ENCODE measurements at regions not wholly inside any gene's neighbourhood (a gene's known extent, or its start where the extent isn't known, plus 50 kb on each side); places are given as distances from the start of the nearest gene placed in this dataset.

DNA sequence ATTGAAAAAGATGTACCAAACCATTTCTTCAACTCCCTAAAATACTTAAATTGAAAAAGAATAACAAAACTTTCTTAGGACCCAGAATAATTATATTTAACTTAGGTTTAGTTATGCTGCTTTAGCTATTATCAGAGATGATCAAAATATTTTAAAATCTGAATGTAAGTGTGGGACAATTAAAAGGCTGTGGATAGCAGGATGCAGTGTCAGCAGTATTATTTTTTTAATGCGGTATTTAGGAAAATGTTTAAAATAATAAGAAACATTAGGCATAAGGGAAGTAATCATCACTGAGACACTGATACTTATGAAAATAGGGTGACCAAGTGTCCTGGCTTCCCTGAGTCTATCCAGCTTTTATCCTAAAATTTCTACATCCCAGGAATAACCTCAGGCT, 161.5 kb upstream of the PTCHD4 start:
- no peak for DNase-seq (ENCODE audit: low read depth, low spot score)

DNA sequence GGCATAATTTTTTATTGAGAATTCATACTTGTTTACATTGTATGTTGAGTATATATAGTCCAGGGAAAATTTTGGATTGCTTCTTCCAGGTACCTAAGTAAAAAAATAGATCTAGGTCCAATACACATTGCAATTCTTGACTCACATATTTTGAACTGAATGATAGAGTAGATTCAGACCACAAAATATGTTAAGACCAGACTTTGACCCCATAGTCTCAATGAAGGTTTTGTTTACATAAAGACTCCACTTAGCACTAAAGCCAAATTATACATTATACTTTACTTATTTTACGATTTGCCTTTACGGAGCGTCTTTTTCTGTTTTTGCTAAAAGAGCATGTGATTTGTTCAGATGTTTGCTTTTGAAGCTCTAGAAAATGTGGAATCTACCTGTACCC, 144.1 kb upstream of the PTCHD4 start:
- DNase-seq (ENCODE audit: low read depth, low spot score) = no peak

DNA sequence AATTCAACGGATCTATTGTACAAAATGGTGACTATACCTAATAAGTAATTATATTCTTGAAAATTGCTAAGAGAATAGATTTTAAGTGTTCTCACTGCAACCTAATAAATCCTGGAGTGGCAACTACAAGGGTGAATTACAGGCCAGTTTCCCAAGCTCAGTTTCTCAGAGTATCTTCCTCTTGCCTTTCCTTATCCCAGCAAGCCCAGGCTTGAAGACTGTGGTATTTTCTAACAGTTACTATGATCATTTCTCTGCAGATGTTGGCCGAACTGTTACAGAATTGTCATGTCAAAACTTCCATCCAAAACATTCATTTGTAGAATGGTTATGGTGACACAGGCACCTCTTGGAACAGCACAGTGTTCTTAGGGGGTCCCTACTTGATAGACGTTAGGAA, 138.1 kb upstream of the PTCHD4 start:
- DNase-seq (ENCODE audit: low read depth, low spot score) = no peak

DNA sequence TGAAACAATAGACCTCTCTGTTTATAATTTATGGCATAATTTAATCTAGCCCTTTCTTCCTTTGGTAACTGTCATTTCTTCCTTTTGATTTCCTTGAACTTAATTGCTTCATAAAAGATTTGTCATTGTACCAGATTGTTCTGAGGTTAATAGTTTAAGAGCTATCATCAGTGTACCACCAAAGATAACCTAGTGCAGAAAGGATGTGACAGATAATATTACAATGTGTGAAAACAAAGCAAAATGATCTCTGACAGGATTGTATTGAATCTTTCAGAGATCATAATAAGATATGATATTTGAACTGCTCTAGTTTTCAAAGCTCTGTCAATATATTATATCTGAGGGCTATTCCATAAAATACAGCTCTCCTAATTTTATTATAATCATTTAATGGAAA, 132.1 kb upstream of the PTCHD4 start:
- no peak for DNase-seq (ENCODE audit: low read depth, low spot score)

DNA sequence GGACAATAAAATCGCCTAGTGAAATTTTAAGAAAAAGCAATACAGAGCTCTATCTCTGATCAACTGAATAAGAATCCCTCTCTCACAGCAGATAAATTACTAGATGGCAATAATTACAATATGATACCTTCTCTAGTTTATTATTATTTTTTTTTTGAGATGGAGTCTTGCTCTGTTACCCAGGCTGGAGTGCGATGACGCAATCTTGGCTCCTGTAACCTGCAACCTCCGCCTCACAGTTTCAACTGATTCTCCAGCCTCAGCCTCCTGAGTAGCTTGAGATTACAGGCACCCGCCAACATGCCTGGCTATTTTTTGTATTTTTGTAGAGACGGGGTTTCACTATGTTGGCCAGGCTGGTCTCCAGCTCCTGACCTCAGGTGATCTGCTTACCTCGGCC, 129.3 kb upstream of the PTCHD4 start:
- DNase-seq (ENCODE audit: low read depth, low spot score) = no peak

DNA sequence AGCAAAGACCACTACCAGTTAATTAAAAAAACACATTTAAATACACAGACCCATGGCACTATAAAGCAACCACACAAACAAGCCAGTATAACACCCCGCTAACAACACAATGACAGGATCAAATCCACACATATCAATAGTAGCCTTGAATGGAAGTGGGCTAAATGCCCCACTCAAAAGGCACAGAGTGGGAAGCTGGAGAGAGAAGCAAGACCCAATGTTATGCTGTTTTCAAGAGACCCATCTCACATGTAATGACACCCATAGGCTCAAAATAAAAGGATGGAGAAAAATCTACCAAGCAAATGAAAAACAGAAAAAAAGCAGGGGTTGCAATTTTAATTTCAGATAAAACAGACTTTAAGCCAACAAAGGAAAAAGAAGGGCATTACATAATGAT, 125.4 kb upstream of the PTCHD4 start:
- no peak for DNase-seq (ENCODE audit: low read depth, low spot score)

DNA sequence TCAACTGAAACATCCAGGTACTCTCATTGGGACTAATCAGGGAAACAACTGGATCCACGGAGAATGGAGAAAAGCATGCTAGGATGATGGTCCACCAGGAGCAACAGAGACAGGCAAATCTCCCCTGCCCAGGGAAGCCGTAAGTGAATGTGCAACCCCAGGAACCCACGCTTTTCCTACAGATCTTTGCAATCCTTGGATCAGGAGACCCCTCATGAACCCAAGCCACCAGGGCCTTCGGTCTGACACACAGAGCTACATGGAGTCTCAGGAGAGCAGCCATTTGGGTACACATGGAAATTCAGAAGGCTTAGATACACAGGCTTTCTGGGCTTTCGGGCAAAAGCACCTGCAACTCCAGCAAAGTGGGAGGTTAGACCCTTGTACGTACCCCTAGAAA, 122.1 kb upstream of the PTCHD4 start:
- DNase-seq (ENCODE audit: low read depth, low spot score) = no peak

DNA sequence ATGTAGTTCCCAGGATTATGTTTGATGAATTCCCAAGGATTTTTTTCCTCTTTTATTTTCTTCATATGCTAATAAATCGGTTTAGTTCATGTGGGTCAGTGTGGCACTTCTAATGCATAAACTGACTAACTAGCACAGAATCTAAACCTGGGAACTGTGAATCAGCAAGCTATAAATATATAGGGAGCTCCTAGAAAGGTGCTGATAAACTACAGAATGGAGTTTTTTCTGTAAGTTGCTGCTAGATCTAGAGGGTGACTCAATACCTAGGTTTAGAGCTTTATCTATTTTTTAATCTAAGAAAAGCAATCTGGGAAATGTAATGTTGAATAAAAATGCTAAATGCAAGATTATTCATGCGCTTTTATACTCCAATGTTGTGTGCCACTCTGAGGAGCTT, 118.8 kb upstream of the PTCHD4 start:
- DNase-seq (ENCODE audit: low read depth, low spot score) = no peak

DNA sequence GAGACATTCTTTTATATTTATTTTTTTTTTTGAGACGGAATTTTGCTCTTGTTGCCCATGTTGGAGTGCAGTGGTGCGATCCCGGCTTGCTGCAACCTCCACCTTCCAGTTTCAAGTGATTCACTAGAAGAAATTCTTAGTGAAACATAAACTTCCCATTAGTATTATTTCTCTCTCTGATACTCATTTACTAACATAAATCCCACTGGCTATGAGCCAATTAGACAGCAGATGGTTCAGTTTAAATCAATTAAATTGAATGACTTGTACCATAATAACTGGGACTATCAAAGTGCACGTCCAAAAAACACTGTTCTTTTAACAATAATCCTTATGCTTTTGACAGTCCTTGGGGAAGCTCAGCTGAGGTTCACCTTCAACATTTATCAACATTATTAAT, 111.2 kb upstream of the PTCHD4 start:
- no peak for DNase-seq (ENCODE audit: low read depth, low spot score)

DNA sequence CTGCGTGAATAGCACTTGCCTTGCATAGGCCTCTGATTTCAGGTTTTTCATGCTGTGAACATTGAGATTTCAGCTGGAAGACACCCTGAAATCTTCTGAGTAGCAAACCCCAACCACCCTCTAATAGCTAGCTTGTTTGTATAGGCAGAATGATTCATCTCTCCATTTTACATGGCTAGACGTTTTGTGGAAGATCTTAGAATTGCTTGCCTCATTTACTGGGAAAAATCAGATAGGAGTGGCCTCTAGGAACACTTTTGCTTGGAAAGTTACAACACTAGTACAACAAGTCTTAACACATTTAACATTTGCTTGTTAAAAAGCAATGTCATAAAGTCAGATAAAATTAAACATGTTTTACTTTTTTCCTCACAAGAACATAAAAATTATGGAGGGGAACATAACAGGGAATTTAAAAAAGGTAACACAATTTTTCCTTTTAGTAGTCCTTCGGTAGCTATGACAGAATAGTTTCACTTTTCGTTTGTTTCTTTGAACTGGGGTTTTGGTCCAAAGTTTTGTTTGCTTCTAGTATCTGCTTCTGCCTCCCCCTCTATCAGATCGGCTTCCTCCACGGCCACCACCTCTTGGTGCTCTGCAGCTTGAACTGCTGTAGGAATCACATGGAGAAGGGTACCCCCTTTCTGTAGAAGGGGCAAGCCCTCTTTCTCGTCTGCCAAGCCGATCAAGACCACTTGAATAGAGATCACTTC, 102.2 kb upstream of the PTCHD4 start:
- DNase-seq (ENCODE audit: low read depth, low spot score) = no peak

DNA sequence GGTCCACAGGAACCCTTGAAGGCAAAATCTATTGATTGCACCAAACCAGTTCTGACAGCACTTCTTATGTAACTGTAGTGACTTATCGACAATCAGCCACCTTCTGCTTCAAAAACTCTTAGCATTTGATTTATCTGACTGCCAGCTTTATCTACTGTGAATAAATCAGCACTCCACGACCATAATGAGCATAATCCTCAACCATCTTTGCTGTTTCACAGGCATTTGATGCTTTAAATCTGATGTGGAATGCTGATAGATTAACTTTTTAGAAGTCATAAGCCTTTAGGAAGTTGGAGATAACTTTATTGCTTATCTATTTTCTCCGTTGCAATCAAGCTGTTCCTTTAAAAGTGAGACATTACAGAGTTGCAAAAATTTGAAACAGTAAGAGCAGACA, 101.5 kb upstream of the PTCHD4 start:
- DNase-seq (ENCODE audit: low read depth, low spot score) = no peak

DNA sequence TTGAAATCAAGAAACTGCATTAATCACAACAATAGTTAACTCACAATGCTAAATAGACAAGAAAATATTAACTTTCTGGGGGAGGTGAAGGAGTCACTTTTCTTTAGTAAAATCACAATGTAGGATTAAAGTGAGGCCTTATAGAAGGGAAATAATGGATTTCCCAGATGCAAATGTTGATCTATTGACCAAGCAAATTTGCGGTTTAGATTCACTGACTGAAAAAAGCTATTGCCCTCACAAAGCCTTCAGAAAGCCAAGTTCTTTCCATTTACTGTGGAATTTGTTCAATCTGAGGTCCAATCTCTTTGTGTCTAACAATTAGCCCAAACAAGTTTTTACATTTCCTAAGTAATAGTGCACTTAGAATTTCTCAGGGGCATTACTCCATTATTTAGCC, 95.1 kb upstream of the PTCHD4 start:
- no peak for DNase-seq (ENCODE audit: low read depth, low spot score)

DNA sequence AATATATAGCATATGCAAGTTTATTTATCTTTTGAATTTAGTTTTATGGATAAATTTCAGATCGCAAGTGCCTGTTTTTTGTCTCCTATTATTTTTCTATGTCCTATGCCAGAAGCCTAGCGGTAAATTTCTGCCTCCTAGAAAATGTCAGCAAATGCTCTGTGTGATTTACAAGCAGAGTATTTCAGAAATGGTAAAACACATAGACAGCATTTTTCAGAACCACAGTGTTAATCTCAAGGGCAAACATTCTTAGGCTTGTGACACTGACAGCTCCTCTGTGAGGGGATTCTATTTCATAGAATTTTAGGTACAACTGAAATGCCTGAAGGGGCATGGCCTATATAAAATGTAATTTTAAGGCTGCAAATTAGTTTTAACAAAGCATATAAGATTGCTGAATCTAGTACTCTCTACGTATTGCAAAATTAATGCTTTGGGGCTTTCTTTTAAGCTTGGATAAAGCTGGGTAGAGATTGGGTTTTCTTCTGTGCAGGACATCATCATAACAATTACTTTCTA, 89.9 kb upstream of the PTCHD4 start:
- no peak for DNase-seq (ENCODE audit: low read depth, low spot score)

DNA sequence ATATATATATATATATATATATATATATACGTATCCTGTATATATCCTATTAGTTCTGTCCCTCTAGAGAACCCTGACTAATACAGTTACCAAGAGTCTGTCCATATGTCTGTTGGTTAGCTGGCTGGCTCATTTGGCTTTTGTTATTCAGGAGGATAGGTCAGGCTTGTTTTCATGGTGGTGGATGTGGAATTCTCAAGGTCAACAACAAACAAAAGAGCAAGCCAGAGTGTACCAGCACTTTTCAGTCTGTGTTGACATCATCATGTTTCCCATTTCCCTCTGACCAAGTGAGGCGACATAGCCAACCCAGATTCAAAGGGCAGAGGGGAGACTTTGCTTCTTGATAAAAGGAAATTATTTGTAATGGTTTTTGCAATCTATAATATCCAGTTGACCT, 88.5 kb upstream of the PTCHD4 start:
- no peak for DNase-seq (ENCODE audit: low read depth, low spot score)

DNA sequence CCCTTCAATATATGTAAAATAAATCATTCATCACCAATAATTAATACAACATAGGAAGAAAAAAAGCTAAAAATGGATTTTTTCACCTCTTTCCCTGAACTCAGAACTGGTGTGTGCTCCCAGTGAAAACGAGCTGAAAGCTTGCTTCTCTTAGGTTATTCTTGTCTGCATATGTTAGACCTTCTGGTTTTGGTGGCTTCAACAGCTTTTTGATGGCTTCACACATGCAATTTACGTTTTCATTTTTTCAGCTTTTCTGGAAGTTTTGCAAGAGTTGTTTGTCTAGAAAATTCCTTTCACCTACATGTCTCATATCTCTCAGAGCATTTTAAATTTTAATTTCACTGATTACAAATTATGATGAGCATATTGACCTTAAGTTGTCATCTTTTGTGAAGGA, 86.9 kb upstream of the PTCHD4 start:
- no peak for DNase-seq (ENCODE audit: low read depth, low spot score)

DNA sequence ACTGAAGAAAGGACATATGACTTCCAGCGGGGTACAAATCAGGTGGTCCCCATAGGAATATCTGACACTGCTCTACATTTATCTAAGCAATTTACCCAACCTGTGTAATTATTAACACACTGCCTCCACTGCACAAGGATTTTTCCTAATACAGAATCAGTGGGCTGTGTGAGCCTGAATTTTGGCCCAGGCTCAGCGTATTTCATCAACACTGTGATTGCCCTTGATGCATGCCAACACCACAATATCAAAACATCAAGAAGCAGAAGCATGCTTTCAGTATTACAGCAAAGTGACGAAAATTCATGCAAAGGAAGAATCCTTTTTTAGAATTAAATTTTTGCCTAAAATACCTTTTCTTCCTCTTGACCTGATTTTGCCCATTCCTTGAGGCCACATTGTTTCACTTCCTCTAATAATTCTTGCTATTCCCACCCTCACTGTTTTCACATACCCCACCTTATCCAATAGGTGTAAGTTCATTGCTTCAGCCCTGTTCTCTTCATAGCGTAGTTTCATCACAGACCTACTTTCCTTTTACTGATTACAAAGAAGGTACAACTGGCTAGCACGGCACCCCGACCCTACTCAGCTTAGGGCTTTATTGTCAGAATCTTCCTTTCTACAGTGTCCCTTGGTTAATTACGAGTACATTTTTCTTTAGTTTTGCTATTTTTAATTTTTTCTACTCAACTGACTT, 83.7 kb upstream of the PTCHD4 start:
- no peak for DNase-seq (ENCODE audit: low read depth, low spot score)

DNA sequence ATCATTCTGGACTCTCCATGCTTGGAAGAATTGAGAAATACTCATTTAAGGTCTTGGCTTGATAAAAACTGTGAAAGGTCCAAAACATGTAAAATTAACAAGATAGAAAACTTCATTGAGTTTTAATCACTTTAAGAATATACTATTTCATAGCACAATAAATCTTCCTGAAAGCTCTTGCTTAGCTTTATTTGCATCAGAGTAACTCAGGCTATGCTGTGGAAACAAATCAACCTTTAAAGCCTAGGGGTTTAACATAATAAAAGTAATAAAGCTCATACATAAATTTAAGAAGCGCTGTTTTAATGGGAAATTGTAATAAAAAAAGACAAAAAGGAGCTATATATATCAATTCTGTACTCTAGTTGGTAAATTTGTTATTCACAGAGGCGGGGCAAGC, 77.2 kb upstream of the PTCHD4 start:
- DNase-seq (ENCODE audit: low read depth, low spot score) = no peak

DNA sequence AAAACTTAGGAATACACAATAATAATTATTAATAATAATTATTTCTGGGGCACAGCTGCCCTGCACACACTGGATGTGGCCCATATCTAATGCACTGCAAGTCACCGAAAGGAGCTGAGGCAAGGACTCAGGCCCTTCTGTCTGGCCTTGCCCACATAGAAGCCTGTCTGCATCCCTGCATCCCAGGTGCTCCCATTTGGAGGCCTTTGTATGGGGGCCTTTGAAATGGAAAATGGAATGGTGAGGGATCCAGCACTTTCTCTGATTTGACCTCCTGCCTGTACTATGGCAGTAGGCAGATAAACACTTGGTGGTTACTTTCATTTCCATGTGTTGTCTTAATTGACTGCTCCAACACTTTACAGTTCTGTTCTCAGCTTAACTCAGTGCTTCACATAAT, 75.7 kb upstream of the PTCHD4 start:
- no peak for DNase-seq (ENCODE audit: low read depth, low spot score)

DNA sequence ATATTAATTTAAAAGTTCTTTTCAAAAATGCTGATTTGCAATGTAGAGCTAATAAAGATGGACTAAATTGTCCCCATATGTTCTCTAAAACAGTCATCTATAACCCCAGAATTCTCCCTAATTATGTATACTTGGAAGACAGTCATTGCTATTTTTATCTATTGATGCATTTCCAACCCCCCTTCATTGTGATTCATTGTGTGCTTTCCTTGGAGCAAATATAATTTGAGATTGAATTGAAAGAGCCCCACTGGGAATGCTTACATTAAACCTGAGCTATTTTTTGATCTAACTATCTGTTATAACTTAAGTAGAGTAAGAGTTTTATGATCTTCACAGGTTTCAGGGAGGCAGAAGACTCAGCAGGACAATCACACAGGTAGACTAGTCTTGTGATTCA, 73.7 kb upstream of the PTCHD4 start:
- no peak for DNase-seq (ENCODE audit: low read depth, low spot score)

DNA sequence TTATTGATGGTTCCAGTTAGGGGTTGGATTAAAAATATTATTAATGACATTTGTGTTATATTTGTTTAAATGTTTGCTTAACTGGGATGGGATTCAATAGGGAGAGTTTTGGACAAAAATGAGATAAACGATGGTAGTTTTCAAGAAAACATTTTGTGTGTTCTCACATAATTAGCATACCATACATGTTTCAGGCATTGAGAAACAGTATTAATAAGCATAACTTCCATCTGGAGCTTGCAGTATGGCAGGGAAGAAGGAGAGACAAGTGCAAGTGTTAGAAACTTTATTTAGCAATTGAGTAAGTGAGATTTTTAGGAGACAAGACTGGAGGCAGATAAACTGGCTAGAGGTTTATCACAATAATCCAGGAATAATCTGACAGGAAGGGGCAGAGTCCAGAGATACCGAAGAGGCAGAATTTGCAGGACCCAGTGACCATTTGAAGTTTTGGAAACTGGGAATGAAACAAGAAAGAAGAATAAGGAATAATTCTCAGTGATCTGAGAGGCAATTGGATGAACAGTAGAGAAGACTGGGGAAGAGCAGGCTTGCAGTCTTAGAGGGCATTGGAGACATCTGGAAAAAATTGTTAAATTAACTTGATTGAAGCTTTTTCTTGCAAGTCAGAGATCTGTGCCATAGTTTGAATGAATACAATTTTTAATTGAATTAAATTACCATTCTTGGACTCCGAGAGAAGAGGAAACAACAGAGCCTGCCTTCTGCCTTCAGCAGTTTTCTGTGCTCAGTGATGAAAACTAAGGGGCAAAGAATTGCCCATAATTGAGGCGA, 73.0 kb upstream of the PTCHD4 start:
- no peak for DNase-seq (ENCODE audit: low read depth, low spot score)

DNA sequence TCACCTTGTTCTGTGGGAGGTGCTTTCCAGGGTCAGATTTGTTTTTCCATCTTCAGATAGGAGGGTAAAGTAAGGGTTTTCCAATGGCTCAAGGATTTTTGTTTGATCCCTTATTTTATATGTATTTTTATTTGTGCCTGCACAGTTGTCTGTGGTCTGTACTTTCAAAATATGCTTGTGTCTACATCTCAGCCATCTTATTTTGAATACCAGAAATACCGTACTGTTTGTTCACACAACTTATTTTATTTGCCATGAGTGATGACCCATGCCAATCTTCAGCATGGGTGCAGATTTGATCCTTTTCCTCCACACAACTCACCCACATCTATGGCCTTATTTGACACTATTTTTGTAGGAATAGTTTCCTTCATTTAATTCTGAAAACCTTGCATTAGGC, 72.2 kb upstream of the PTCHD4 start:
- no peak for DNase-seq (ENCODE audit: low read depth, low spot score)

DNA sequence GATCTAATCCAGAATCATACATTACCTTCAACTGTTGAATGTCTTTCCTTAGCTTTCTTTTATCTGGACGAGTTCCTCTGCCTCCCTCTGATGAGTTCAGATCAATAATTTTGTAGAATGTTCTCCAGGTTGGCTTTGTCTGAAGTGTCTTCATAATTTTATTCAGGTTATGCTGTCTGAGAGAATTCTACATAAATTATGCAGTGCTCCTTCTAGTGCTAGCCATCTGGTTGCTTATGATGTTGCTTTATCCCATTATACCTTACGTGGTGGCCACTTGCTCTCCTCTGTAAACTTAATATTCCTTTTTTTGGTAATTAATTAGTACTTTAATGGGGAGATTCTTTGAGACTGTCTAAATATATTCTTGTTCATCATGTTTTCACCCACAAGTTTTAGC, 67.7 kb upstream of the PTCHD4 start:
- DNase-seq (ENCODE audit: low read depth, low spot score) = no peak

DNA sequence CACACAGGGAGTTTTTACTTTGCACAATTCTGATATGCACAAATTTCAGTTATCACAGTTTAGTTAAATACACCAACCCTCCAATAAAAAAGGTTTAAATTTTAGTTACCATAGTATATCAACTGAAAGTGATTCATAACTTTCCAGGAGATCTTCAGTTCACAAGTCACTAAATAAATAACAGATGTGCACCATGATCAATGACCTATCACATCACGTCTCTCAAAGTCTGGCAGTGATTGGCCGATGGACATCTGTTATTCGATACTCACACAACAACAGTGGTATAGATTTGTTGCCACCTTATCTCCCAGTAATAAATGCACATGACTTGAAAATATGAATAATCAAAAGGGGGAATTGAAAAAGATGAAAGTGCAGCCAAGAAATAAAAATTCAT, 66.8 kb upstream of the PTCHD4 start:
- no peak for DNase-seq (ENCODE audit: low read depth, low spot score)

All from smooth muscle cell of the brain vasculature (primary cell).